Keratinocyte (primary cell): ENCODE measurements at regions not wholly inside any gene's neighbourhood (a gene's known extent, or its start where the extent isn't known, plus 50 kb on each side); places are given as distances from the start of the nearest gene placed in this dataset.

Experiments used
- DNase-seq: peaks from one replicate; pipeline ENCODE4 v3.0.0-alpha.2; 2011; ENCODE audit warnings: low read depth, missing footprints, low spot score
- FAIRE-seq: peaks from 2 replicates; lab custom pipeline; 2011; peaks lifted over from hg19 to GRCh38; lab: Jason Lieb, UNC
- H2AFZ ChIP-seq: 2 replicates; pipeline ENCODE4 v1.6.0; 2012; ENCODE audit warnings: low read length, control low read depth, inconsistent platforms; ENCODE audit not compliant: control insufficient read depth
- H3K27ac ChIP-seq: 2 replicates; pipeline ENCODE4 v1.5.1; 2011; ENCODE audit warnings: low read length; ENCODE audit not compliant: control insufficient read depth, insufficient read depth
- H3K27me3 ChIP-seq: 3 replicates; pipeline ENCODE4 v1.6.0; 2011; ENCODE audit warnings: low read length; ENCODE audit not compliant: control insufficient read depth, insufficient read depth; ENCODE audit errors: extremely low read depth
- H3K36me3 ChIP-seq, 2 experiments: 2 replicates in 1 of 2; 3 replicates in 1 of 2; pipeline ENCODE4 v1.5.1; 2011; ENCODE audit warnings: low read length in 2 of 2, mild to moderate bottlenecking in 1 of 2; ENCODE audit not compliant: control insufficient read depth in 2 of 2, insufficient read depth in 2 of 2; ENCODE audit errors: extremely low read depth in 1 of 2
- H3K4me1 ChIP-seq: 3 replicates; pipeline ENCODE4 v1.5.1; 2011; ENCODE audit warnings: low read length; ENCODE audit not compliant: control insufficient read depth, insufficient read depth; ENCODE audit errors: extremely low read depth
- H3K4me2 ChIP-seq: 3 replicates; pipeline ENCODE4 v1.6.0; 2011; ENCODE audit warnings: low read depth, low read length; ENCODE audit not compliant: control insufficient read depth, insufficient read depth; ENCODE audit errors: extremely low read depth
- H3K4me3 ChIP-seq, 3 experiments: fragments of 200-600 bp in 1 of 3; sonication (generic) in 1 of 3; 2 replicates in 2 of 3; 3 replicates in 1 of 3; pipeline ENCODE4 v1.5.1; 2011 to 2016; ENCODE audit warnings: low read length in 3 of 3, mild to moderate bottlenecking in 3 of 3, control low read depth in 2 of 3, inconsistent platforms in 1 of 3, low read depth in 1 of 3, mixed read lengths in 1 of 3, mixed run types in 1 of 3, moderate library complexity in 1 of 3; ENCODE audit not compliant: control insufficient read depth in 2 of 3, insufficient read depth in 2 of 3; ENCODE audit errors: extremely low read depth in 1 of 3
- H3K79me2 ChIP-seq: 2 replicates; pipeline ENCODE4 v1.6.0; 2012; ENCODE audit warnings: low read length; ENCODE audit not compliant: control insufficient read depth, insufficient read depth
- H3K9ac ChIP-seq: 3 replicates; pipeline ENCODE4 v1.6.0; 2011; ENCODE audit warnings: low read length; ENCODE audit not compliant: control insufficient read depth, insufficient read depth; ENCODE audit errors: extremely low read depth
- H3K9me1 ChIP-seq: 3 replicates; pipeline ENCODE4 v1.6.0; 2011; ENCODE audit warnings: low read length; ENCODE audit not compliant: control insufficient read depth, insufficient read depth; ENCODE audit errors: extremely low read depth
- H3K9me3 ChIP-seq: 2 replicates; pipeline ENCODE4 v1.5.1; 2012; ENCODE audit warnings: low read depth, low read length; ENCODE audit not compliant: control insufficient read depth
- H4K20me1 ChIP-seq: 3 replicates; pipeline ENCODE4 v1.6.0; 2011; ENCODE audit warnings: low read length; ENCODE audit not compliant: control insufficient read depth, insufficient read depth; ENCODE audit errors: extremely low read depth
- EZH2 ChIP-seq: IDR thresholded peaks from one replicate; pipeline ENCODE4 v1.6.1; 2012; ENCODE audit warnings: inconsistent platforms, mild to moderate bottlenecking, low read length, moderate library complexity
- dilution Hi-C: fragments of 300-500 bp; cut with MboI; formaldehyde crosslinking; loops from one replicate; pipeline ENCODE4 v1.7.0; 2020; ENCODE audit warnings: low sequenced_read_pairs; ENCODE audit not compliant: extremely low pct_ligation_motif_present
- TF ChIP-seq, protein P1 (sequence below), 3 experiments: IDR thresholded peaks in 1 of 3; conservative IDR thresholded peaks in 1 of 3; optimal IDR thresholded peaks in 1 of 3; 2 replicates in 2 of 3; 3 replicates in 1 of 3; pipeline versions ENCODE3 to v1.5.1; 2011; ENCODE audit warnings: low read length in 3 of 3, mild to moderate bottlenecking in 3 of 3, moderate library complexity in 2 of 3, control low read depth in 1 of 3, inconsistent platforms in 1 of 3; ENCODE audit not compliant: insufficient read depth in 2 of 3; ENCODE audit errors: extremely low read depth in 1 of 3

DNA sequence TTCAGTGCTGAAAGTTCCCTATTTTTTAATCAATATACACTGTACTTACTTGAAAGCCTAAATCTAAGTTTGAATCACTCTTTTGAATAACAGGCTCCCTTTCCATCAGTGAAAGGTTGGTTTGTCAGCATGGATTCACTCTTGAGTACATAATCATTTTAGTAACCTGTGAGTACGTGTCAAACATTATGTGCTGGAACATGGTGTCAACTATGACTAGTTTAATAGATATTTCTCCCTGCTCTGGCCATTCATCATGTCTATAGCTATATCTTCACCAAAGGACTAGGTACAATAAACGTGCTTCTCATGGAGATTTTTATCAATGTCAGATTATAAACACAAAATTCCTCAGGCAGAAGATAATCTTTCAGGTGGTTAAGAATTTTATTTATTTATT lies 61.7 kb upstream of the MDFIC start:
- no peak overlapping the region for H3K4me2 ChIP-seq
- H3K4me3 ChIP-seq, result no peak overlapping the region
- H2AFZ ChIP-seq, result no peak overlapping the region
- H3K9me3 ChIP-seq, result no peaks in the 10 kb centered on the region
- peak; percentile 64 for FAIRE-seq
- dilution Hi-C loops, result no loop called here
- DNase-seq, result peak; percentile 48
- no peaks in the 10 kb centered on the region for H3K36me3 ChIP-seq
- H3K9ac ChIP-seq, result no peak overlapping the region
- no peaks in the 10 kb centered on the region for H3K27me3 ChIP-seq
- TF ChIP-seq, protein P1, sequence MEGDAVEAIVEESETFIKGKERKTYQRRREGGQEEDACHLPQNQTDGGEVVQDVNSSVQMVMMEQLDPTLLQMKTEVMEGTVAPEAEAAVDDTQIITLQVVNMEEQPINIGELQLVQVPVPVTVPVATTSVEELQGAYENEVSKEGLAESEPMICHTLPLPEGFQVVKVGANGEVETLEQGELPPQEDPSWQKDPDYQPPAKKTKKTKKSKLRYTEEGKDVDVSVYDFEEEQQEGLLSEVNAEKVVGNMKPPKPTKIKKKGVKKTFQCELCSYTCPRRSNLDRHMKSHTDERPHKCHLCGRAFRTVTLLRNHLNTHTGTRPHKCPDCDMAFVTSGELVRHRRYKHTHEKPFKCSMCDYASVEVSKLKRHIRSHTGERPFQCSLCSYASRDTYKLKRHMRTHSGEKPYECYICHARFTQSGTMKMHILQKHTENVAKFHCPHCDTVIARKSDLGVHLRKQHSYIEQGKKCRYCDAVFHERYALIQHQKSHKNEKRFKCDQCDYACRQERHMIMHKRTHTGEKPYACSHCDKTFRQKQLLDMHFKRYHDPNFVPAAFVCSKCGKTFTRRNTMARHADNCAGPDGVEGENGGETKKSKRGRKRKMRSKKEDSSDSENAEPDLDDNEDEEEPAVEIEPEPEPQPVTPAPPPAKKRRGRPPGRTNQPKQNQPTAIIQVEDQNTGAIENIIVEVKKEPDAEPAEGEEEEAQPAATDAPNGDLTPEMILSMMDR (optimal IDR thresholded peaks at IDR 0.05 in 1 of 3, IDR thresholded peaks at IDR 0.05 in 1 of 3, conservative IDR thresholded peaks at IDR 0.05 in 1 of 3; ENCODE audit: extremely low read depth in 1 of 3, insufficient read depth in 2 of 3, low read length in 3 of 3), result no peak
- no peak for TF ChIP-seq EZH2
- H3K79me2 ChIP-seq, result no peaks in the 10 kb centered on the region
- H4K20me1 ChIP-seq, result no peaks in the 10 kb centered on the region
- H3K27ac ChIP-seq, result no peak overlapping the region
- peaks cover 6% of the 10 kb centered on the region for H3K4me1 ChIP-seq
- H3K9me1 ChIP-seq, result no peaks in the 10 kb centered on the region

DNA sequence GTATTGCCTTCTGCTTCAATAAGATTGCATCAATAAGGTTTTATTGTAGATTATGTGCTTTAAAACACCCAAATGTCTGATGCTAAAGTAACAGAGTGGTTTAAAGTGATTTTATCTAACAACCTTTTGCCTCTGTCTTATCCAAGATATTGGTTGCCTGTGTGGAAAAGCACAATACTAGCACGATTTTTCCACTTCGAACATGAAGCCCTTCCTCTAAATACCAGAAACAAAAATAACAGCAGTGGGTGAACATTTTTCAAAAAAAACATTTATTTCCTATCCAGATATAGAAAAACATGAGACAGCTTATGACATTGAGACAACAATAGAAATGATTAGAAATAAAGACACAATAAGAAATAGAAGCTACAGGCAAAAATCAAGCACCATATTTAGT lies 59.5 kb upstream of the MDFIC start:
- H4K20me1 ChIP-seq, result no peaks in the 10 kb centered on the region
- TF ChIP-seq EZH2, result no peak
- TF ChIP-seq, protein P1 (optimal IDR thresholded peaks at IDR 0.05 in 1 of 3, IDR thresholded peaks at IDR 0.05 in 1 of 3, conservative IDR thresholded peaks at IDR 0.05 in 1 of 3; ENCODE audit: extremely low read depth in 1 of 3, insufficient read depth in 2 of 3, low read length in 3 of 3), result no peak
- H2AFZ ChIP-seq, result no peak overlapping the region
- peaks cover 3% of the 10 kb centered on the region for H3K4me1 ChIP-seq
- FAIRE-seq (no peak), DNase-seq (no peak)
- H3K4me2 ChIP-seq, result no peak overlapping the region
- no peak overlapping the region for H3K9ac ChIP-seq
- dilution Hi-C loops, result no loop called here
- no peaks in the 10 kb centered on the region for H3K27me3 ChIP-seq
- H3K9me3 ChIP-seq, result no peaks in the 10 kb centered on the region
- no peak overlapping the region for H3K4me3 ChIP-seq
- no peaks in the 10 kb centered on the region for H3K79me2 ChIP-seq
- H3K9me1 ChIP-seq, result no peaks in the 10 kb centered on the region
- no peak overlapping the region for H3K27ac ChIP-seq
- H3K36me3 ChIP-seq, result no peaks in the 10 kb centered on the region
